A549 (cell line): ENCODE measurements at regions not wholly inside any gene's neighbourhood (a gene's known extent, or its start where the extent isn't known, plus 50 kb on each side); places are given as distances from the start of the nearest gene placed in this dataset.

Experiments used
- ATAC-seq, 2 experiments: fragments of 200-7000 bp in 1 of 2; fragments of >200 bp in 1 of 2; cut with Nextera tagmentation in 1 of 2; cut with Tn5 transposase in 1 of 2; 3 replicates each; pipeline versions ENCODE4 v1.8.0 to v1.9.1; 2018 to 2020; ENCODE audit warnings: mild to moderate bottlenecking in 1 of 2, moderate library complexity in 1 of 2
- CTCF ChIA-PET: fragments of 300-600 bp; sonication (Branson Sonifier 250); formaldehyde crosslinking; extraction: SDS; loops from one replicate; lab custom pipeline; 2021; ENCODE audit warnings: antibody characterized with exemption, inconsistent platforms; lab: Yijun Ruan, JAX
- POLR2A ChIA-PET: fragments of 350-600 bp; formaldehyde crosslinking; extraction: SDS; loops from one replicate; lab custom pipeline; 2021; ENCODE audit warnings: antibody characterized with exemption, inconsistent platforms; lab: Yijun Ruan, JAX
- DNase-seq, 2 experiments: peaks; one replicate each; pipeline versions ENCODE4 v3.0.0 to v3.0.0-alpha.2; 2011 to 2016; ENCODE audit warnings: low read depth in 1 of 2, low spot score in 1 of 2
- FAIRE-seq: peaks from 2 replicates; lab custom pipeline; 2011; peaks lifted over from hg19 to GRCh38; lab: Jason Lieb, UNC
- H3K27ac ChIP-seq, 2 experiments: fragments of >200 bp; sonication (Bioruptor Twin); formaldehyde crosslinking; 3 replicates each; pipeline ENCODE4 v1.5.1; 2016 to 2017
- H3K4me1 ChIP-seq: fragments of >200 bp; sonication (Bioruptor Twin); formaldehyde crosslinking; 3 replicates; pipeline ENCODE4 v1.6.1; 2016
- H3K4me2 ChIP-seq: fragments of >200 bp; sonication (Bioruptor Twin); formaldehyde crosslinking; 3 replicates; pipeline ENCODE4 v1.6.1; 2016
- H3K4me3 ChIP-seq: fragments of >200 bp; sonication (Bioruptor Twin); formaldehyde crosslinking; 3 replicates; pipeline ENCODE4 v1.5.1; 2016
- H3K9me3 ChIP-seq: fragments of >200 bp; sonication (Bioruptor Twin); formaldehyde crosslinking; 3 replicates; pipeline ENCODE4 v1.6.1; 2016
- CBX2 ChIP-seq: fragments of 200-600 bp; sonication (generic); IDR thresholded peaks from 2 replicates; pipeline ENCODE4 v1.6.1; 2016; ENCODE audit warnings: low read depth, mild to moderate bottlenecking, borderline replicate concordance
- CBX8 ChIP-seq: fragments of 200-600 bp; sonication (generic); IDR thresholded peaks from 2 replicates; pipeline ENCODE4 v1.6.1; 2016
- CEBPB ChIP-seq, 2 experiments: fragments of >200 bp in 1 of 2; sonication (Bioruptor Twin) in 1 of 2; formaldehyde crosslinking in 1 of 2; IDR thresholded peaks; 2 replicates each; pipeline ENCODE4 v1.6.1; 2012 to 2016
- CHD2 ChIP-seq: fragments of 150-350 bp; IDR thresholded peaks from 2 replicates; pipeline ENCODE4 v1.6.1; 2014; ENCODE audit warnings: low read length; ENCODE audit not compliant: partially characterized antibody
- CHD4 ChIP-seq: fragments of 200-600 bp; sonication (generic); IDR thresholded peaks from 2 replicates; pipeline ENCODE4 v1.6.1; 2016; ENCODE audit warnings: antibody characterized with exemption, mild to moderate bottlenecking, borderline replicate concordance
- EHMT2 ChIP-seq: fragments of 200-600 bp; sonication (generic); IDR thresholded peaks from 2 replicates; pipeline ENCODE4 v1.6.1; 2016; ENCODE audit warnings: antibody characterized with exemption, low read depth, mild to moderate bottlenecking, moderate library complexity
- ESRRA ChIP-seq: fragments of 150-350 bp; IDR thresholded peaks from 2 replicates; pipeline ENCODE4 v1.6.1; 2014; ENCODE audit warnings: mild to moderate bottlenecking, low read length, borderline replicate concordance
- FOXS1 ChIP-seq: fragments of 250-450 bp; sonication (Bioruptor Pico); IDR thresholded peaks from 2 replicates; pipeline ENCODE4 v1.5.0; 2020; ENCODE audit warnings: mild to moderate bottlenecking, moderate library complexity
- GATA3 ChIP-seq: IDR thresholded peaks from 2 replicates; pipeline ENCODE4 v1.6.1; 2012; ENCODE audit warnings: borderline replicate concordance
- HES2 ChIP-seq: fragments of >200 bp; sonication (Bioruptor Twin); formaldehyde crosslinking; IDR thresholded peaks from 2 replicates; pipeline ENCODE4 v1.6.1; 2016
- HOXA7 ChIP-seq: fragments of 250-450 bp; sonication (Bioruptor Pico); IDR thresholded peaks from 2 replicates; pipeline ENCODE4 v1.5.0; 2020; ENCODE audit warnings: mild to moderate bottlenecking, moderate library complexity
- KDM1A ChIP-seq: fragments of 200-600 bp; sonication (generic); IDR thresholded peaks from 2 replicates; pipeline ENCODE4 v1.6.1; 2016; ENCODE audit warnings: low read depth, mild to moderate bottlenecking
- KDM5A ChIP-seq: fragments of 200-600 bp; sonication (generic); IDR thresholded peaks from 2 replicates; pipeline ENCODE4 v1.6.1; 2016; ENCODE audit warnings: antibody characterized with exemption, mild to moderate bottlenecking
- MYC ChIP-seq: IDR thresholded peaks from 2 replicates; pipeline ENCODE4 v1.6.1; 2012; ENCODE audit warnings: mild to moderate bottlenecking, inconsistent platforms, low read length, improper control_type of control experiment, borderline replicate concordance
- PBX3 ChIP-seq: IDR thresholded peaks from 2 replicates; pipeline ENCODE4 v1.6.1; 2012
- POLR2AphosphoS2 ChIP-seq: conservative IDR thresholded peaks from 2 replicates; pipeline ENCODE4 v1.6.1; 2012; ENCODE audit warnings: low read length, improper control_type of control experiment, inconsistent platforms
- RAD21 ChIP-seq, 2 experiments: fragments of >200 bp in 1 of 2; sonication (Bioruptor Twin) in 1 of 2; formaldehyde crosslinking in 1 of 2; IDR thresholded peaks in 1 of 2; conservative IDR thresholded peaks in 1 of 2; 2 replicates in 1 of 2; 3 replicates in 1 of 2; pipeline ENCODE4 v1.6.1; 2012 to 2018; ENCODE audit warnings: inconsistent platforms in 1 of 2
- TFCP2L1 ChIP-seq: fragments of 250-450 bp; sonication (Bioruptor Pico); IDR thresholded peaks from 2 replicates; pipeline ENCODE4 v1.5.0; 2021; ENCODE audit warnings: mild to moderate bottlenecking
- TP53 ChIP-seq: fragments of 250-450 bp; sonication (Bioruptor Pico); IDR thresholded peaks from 2 replicates; pipeline ENCODE4 v1.5.0; 2021; ENCODE audit warnings: mild to moderate bottlenecking, moderate library complexity
- ZC3H11A ChIP-seq: fragments of 450-650 bp; IDR thresholded peaks from 2 replicates; pipeline ENCODE4 v1.6.1; 2014; ENCODE audit warnings: antibody characterized with exemption, mild to moderate bottlenecking
- ZSCAN20 ChIP-seq: fragments of 250-450 bp; sonication (Bioruptor Pico); IDR thresholded peaks from 2 replicates; pipeline ENCODE4 v1.8.0; 2022; ENCODE audit warnings: mild to moderate bottlenecking, moderate library complexity
- WGBS: methylation state at CpG from one replicate; pipeline ENCODE4 v1.1.6; 2017; ENCODE audit errors: missing lambda C conversion rate; 5-methylcytosine and 5-hydroxymethylcytosine counted together
- TF ChIP-seq, protein P1 (sequence below): IDR thresholded peaks from 2 replicates; pipeline ENCODE4 v1.6.1; 2012
- TF ChIP-seq, protein P2 (sequence below): fragments of 450-650 bp; IDR thresholded peaks from 2 replicates; pipeline ENCODE4 v1.6.1; 2014; ENCODE audit warnings: antibody characterized with exemption

- Histone ChIP-seq H3K4me2 (no peak overlapping the region), H3K9me3 (no peaks in the 10 kb centered on the region), H3K4me1 (peaks cover 47% of the 10 kb centered on the region), H3K27ac (peak overlapping the region; percentile 46 to 75; a peak in 4 of 6 replicates), H3K4me3 (no peak overlapping the region)
- FAIRE-seq (no peak), DNase-seq (no peak), ATAC-seq (no peak)
- CTCF ChIA-PET = interaction anchor here (0.7 kb wide), 1 partner anchor 12 kb away, joined by 3 read pairs; no protein-coding TSS in a partner anchor
- WGBS = 95% methylated on average over 11 of the region's 12 CpGs
- TF ChIP-seq KDM5A (no peak), ESRRA (no peak), KDM1A (no peak), GATA3 (no peak), CHD4 (no peak), TP53 (no peak), ZSCAN20 (no peak), HOXA7 (no peak), FOXS1 (no peak), ZC3H11A (no peak), CBX2 (no peak), PBX3 (no peak), RAD21 (conservative IDR thresholded peaks at IDR 0.05 in 1 of 2, IDR thresholded peaks at IDR 0.05 in 1 of 2) (no peak), HES2 (no peak), POLR2AphosphoS2 (no peak)
- TF ChIP-seq, protein P1, sequence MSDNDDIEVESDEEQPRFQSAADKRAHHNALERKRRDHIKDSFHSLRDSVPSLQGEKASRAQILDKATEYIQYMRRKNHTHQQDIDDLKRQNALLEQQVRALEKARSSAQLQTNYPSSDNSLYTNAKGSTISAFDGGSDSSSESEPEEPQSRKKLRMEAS = no peak
- POLR2A ChIA-PET = no interaction called here
Measured at GRCh38 chrX:39893417-39894338, 204.1 kb downstream of the BCOR start.

DNA sequence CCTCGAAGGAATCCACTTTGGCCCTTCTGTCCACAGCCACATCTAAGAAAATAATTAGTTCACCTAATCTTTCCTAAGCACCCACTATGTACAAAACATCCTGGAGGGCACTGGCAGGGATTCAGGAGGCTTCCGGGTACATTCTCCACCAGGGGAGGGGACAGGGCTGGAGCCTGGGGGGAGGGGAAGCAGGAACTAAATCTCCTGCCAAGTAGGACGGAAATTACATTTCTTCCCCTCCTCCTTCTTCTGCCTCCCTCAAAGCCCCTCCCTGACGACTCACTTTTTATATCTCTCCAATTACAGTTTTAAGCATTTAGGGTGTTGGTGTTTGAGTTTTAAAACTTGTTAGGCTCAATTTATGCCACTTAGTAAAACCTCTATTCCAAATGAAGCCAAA is 203.1 kb downstream of the BCOR start:
- DNase-seq (peak in 1 of 2 experiments; percentile 16), ATAC-seq (no peak), FAIRE-seq (no peak)
- H3K9me3 ChIP-seq = no peaks in the 10 kb centered on the region
- POLR2A ChIA-PET = no interaction called here
- peak overlapping the region; percentile 66 to 75 for H3K27ac ChIP-seq
- 48% methylated on average over 4 of the region's 4 CpGs for WGBS
- TF ChIP-seq EHMT2 (no peak), TFCP2L1 (CRISPR knock-in tag) (no peak), CHD2 (no peak), MYC (no peak), CBX8 (no peak), CEBPB (IDR thresholded peaks at IDR 0.05) (no peak)
- TF ChIP-seq, protein P2, sequence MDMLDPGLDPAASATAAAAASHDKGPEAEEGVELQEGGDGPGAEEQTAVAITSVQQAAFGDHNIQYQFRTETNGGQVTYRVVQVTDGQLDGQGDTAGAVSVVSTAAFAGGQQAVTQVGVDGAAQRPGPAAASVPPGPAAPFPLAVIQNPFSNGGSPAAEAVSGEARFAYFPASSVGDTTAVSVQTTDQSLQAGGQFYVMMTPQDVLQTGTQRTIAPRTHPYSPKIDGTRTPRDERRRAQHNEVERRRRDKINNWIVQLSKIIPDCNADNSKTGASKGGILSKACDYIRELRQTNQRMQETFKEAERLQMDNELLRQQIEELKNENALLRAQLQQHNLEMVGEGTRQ = no peak
- TF ChIP-seq, all 56 proteins: peak for 0
- Histone ChIP-seq H3K4me3 (no peak overlapping the region), H3K4me2 (peak overlapping the region; percentile 52), H3K4me1 (peaks cover 50% of the 10 kb centered on the region)
- CTCF ChIA-PET = no interaction called here
